Embryonic facial prominence (tissue), 1 donor: ENCODE measurements at regions not wholly inside any gene's neighbourhood (a gene's known extent, or its start where the extent isn't known, plus 50 kb on each side); places are given as distances from the start of the nearest gene placed in this dataset.
"Not testable (repeated sequence)": the region's sequence is repeated elsewhere in the genome, so short reads cannot be mapped to it uniquely, and the experiment has no call there.

Experiments
- DNase-seq: peaks from one replicate; pipeline ENCODE4 v3.0.0-alpha.2; 2016; ENCODE audit errors: extremely low spot score

DNA sequence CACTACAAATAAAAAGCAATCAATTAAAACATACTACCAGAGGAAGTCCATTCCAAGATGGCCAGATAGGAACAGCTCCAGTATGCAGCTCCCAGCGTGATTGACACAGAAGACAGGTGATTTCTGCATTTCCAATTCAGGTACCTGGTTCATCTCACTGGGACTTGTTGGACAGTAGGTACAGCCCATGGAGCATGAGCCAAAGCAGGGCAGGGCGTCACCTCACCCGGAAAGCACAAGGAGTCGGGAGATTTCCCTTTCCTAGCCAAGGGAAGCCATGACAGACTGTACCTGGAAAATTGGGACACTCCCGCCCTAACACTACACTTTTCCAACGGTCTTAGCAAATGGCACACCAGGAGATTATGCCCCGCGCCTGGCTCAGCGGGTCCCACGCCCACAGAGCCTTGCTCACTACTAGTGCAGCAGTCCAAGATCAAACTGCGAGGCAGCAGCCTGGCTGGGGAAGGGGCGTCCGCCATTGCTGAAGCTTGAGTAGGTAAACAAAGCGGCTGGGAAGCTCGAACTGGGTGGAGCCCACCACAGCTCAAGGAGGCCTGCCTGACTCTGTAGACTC, 106.0 kb downstream of the BUD13 start:
- not testable (repeated sequence) for DNase-seq

DNA sequence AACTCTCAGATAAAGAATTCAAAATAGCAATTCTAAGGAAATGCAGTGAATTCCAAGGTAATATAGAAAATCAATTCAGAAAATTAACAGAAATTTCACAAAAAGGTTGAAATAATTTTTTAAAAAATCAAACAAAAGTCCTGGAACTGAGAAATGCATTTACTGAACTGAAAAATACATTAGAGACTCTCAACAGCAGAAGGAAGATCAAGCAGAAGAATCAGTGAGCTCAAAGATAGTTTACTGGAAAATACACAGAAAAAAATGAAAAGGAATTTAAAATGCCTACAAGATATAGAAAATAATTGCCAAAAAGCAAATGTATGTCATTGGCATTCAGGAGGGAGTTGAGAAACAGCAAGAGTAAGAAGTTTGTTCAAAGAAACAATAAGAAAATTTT, 107.3 kb downstream of the BUD13 start:
- DNase-seq: no peak

DNA sequence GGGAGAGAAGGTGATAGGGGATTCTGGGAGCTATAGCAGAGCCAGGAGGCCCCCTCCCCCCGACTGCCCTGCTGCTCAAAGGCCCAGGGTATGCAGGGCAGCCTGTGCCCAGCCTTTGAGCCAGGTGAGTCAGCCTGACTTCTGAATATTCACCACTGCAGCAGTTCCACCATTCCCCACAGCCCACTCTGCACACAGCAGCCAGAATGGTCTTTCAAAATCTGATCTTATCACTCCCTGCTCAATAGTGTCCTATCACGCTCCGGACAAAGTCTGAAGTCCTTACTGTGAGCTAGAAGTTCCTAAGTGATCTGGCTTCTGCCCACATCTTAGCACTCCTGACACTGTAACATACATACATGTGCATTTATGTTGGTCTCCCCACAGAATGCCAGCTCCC, 111.7 kb downstream of the BUD13 start:
- no peak for DNase-seq

DNA sequence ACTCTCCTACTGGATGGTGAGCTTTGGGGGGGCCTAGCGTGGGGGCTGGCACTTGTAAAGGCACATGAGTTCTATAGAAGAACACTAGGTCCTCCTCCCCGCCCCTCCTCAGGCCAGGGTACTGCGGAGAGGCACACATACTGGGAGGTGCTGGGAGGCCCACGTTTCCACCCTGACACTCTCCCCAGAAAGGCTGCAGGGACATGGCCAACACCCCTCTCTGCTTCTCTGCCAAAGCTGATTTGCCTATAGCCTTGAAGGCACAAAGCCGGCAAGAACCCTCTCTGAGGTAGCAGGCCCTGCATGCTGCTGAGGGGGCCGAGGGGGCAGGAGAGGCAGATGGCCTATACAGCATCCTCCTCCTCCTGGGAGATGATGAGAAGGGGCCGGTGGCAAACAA, 112.8 kb downstream of the BUD13 start:
- no peak for DNase-seq

- DNase-seq: no peak
These were observed 113.8 kb downstream of the BUD13 start for GRCh38 chr11:116658876-116659535.

GRCh38 chr11:116657842-116658825, 114.7 kb downstream of the BUD13 start:
- DNase-seq: no peak

DNA sequence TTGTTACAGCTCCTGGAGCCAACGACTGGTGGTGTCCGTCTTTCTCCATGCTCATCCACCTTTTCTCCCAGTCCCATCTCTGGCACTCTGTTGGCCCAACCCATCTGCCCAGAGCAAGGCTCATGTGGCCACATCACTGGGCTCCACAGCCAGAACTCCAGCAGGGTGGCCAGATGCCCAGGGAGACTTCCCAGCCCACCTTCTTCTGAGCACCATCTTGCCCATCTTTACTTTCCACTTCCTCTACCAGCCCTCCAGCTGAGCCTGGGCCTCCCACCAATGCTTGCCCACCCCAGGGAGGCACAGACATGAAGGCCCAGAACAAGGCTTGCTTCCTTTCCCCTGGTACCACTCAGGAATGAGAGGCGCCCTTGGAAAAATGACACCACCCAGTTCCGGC, 116.8 kb downstream of the BUD13 start:
- DNase-seq: no peak

DNA sequence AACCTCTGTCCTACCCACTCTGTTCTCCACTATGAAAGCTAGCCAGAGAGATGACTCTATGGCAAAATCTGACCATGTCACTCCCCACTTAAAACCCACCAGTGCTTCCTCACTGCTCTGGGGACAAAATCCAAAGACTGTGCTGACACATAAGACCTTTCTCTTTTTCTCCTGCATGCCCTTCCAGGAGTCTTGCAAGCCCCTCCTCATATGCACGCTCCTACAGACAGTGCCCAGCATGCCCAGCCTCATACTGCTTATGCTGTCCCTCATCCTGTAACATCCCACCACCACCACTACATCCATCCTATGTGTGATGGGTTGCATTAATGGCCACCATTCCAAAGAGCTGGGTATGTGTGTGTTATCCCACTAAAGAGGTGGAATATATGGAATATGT, 118.3 kb downstream of the BUD13 start:
- DNase-seq: no peak

DNA sequence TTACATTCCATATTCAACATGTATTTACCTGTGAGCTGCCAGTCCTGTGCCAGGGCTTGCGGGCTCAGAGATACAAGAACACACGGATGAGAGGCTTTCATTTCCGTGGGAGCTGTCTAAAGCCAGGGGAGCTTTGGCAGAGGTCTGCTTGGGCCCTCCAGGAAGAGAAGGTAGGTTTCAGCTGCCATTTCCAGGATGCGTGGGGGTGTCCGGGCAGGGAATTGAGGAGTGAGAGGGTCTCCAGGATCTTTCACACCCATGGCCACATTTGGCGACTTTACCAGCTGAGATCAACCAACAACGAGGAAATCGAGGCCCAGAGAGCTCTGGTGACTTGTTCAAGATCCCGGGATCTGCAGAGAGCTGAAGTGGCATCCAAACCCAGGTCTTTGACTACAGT, 119.6 kb downstream of the BUD13 start:
- DNase-seq: no peak

- DNase-seq: no peak
These were observed 121.0 kb downstream of the BUD13 start for GRCh38 chr11:116651737-116652237.

GRCh38 chr11:116651098-116651736, 121.6 kb downstream of the BUD13 start:
- DNase-seq: no peak

DNA sequence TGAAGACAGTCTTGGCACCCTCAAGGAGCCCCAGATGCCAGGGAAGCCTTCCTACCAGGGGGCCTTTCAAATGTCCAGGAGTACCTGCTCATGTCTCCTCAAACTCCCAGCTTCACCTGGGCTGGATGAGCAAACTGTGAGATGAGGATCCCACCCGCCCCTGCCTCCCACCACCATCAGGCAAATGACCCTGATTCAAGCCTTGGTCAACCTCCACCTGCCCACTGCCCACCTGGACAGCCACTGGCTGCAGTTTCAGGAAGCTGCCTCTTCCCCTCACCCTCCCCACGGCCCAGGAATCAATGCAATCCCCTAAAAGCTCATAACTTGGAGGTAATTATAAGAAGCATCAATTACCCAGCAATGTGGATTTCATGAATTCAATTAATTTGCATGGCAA, 122.7 kb downstream of the BUD13 start:
- no peak for DNase-seq

DNA sequence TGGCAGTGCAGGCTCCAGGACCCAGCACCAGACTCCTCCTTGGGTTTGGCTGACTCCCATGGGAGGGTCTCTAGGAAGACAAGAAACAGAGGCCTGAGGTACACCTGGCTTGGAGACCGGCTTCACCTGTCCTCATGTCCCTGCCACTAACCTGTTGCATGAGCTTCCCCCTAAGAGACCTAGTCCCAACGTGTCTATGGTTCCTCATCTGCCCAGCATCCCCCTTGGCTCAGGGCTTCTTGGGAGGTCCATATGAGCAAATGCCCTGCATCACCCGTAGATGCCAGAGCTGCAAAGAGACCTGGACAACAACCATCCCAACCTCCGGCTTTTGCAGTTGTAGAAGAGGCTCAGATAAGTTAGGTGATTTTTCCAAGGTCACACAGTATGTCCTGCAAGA, 123.5 kb downstream of the BUD13 start:
- no peak for DNase-seq

GRCh38 chr11:116648247-116649174, 124.3 kb downstream of the BUD13 start:
- DNase-seq: no peak

- no peak for DNase-seq
These were observed 125.3 kb downstream of the BUD13 start for GRCh38 chr11:116647305-116648080.

- no peak for DNase-seq
These were observed 126.6 kb downstream of the BUD13 start for GRCh38 chr11:116646191-116646590.

DNA sequence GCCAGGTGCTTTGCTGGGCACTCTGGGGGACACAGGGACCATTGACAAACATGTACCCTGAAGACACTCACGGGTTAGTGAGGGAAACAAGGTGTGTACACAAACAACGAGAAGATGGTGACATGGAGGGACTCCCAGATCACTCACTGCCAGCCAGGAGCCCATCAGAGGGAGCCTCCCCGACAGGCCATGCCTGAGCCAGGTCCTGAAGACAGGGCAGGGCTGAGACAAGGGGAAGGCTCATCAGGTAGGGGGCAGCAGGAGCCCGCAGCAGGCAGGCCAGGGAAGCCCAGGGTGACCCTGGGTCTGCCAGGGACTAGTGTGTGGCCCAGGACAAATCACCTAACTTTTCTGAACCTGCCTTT, 127.9 kb downstream of the BUD13 start:
- no peak for DNase-seq

DNA sequence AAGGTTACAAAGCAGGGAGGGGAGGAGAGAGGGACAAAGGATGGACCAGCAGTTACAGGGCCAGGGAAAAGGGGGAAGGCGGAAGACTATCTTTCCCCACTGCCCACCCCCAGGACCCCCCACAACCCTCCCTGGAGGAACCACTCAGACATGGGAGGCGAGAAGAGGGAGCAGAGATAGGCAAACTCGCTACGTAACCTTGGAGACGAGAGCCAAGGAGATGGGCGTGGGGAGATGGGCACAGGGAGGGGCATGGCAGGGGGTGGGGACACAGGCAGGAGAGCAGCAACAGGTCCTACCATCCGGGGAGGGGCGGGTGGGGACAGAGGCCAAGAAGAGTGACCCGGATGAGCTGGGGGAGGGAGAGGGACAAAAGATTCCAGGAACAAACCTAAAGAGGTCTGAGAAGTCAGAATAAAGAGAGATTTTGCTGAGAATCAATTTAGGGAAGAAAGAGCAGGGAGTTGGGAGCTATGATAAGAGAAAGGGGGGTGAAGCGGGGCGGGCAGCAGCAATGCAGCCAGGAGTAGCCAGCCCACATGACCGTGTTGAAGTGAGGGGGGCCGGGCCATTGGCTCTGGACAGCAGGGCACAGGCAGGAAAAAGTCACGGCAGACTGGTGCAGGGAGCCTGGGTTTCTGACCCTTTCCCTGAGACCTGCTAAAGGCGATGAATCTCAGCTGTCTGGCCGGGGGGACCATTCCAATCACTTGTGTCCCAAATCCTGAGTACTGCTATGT, 128.4 kb downstream of the BUD13 start:
- no peak for DNase-seq

GRCh38 chr11:116643521-116643920, 129.3 kb downstream of the BUD13 start:
- no peak for DNase-seq

GRCh38 chr11:116642902-116643301, 129.9 kb downstream of the BUD13 start:
- DNase-seq: no peak
